Activated CD8-positive, alpha-beta T cell treated with anti-CD3 and anti-CD28 coated beads for 36 hours (primary cell): ENCODE measurements at regions not wholly inside any gene's neighbourhood (a gene's known extent, or its start where the extent isn't known, plus 50 kb on each side); places are given as distances from the start of the nearest gene placed in this dataset.
"Not testable (repeated sequence)": the region's sequence is repeated elsewhere in the genome, so short reads cannot be mapped to it uniquely, and the experiment has no call there.

ENCODE experiments used
- ATAC-seq: fragments of 200-7000 bp; cut with Tn5 transposase; one replicate; pipeline ENCODE4 v1.10.0; 2021; ENCODE audit warnings: mild to moderate bottlenecking, moderate library complexity
- CTCF ChIA-PET: fragments of 350-600 bp; sonication (Branson Sonifier 250); formaldehyde crosslinking; loops from one replicate; lab custom pipeline; 2021; ENCODE audit warnings: antibody characterized with exemption; lab: Charles Lee
- POLR2A ChIA-PET: fragments of 350-600 bp; sonication (Branson Sonifier 250); formaldehyde crosslinking; loops from one replicate; lab custom pipeline; 2021; ENCODE audit warnings: antibody characterized with exemption; lab: Charles Lee
- DNase-seq: peaks from one replicate; pipeline ENCODE4 v3.0.0-alpha.2; 2020
- H3K27ac Mint-ChIP-seq: one replicate; pipeline ENCODE4 v1.8.0; 2021; ENCODE audit warnings: mild to moderate bottlenecking, mixed read lengths
- H3K27me3 Mint-ChIP-seq: one replicate; pipeline ENCODE4 v1.8.0; 2021; ENCODE audit warnings: mixed read lengths
- H3K36me3 Mint-ChIP-seq: one replicate; pipeline ENCODE4 v1.8.0; 2021; ENCODE audit warnings: low read depth, mixed read lengths
- H3K4me1 Mint-ChIP-seq: one replicate; pipeline ENCODE4 v1.8.0; 2021; ENCODE audit warnings: low read depth, mixed read lengths
- H3K4me3 Mint-ChIP-seq: one replicate; pipeline ENCODE4 v1.8.0; 2021; ENCODE audit warnings: mild to moderate bottlenecking, moderate library complexity, mixed read lengths
- H3K9me3 Mint-ChIP-seq: one replicate; pipeline ENCODE4 v1.8.0; 2021; ENCODE audit warnings: mixed read lengths
- CTCF ChIP-seq: fragments of 200-600 bp; IDR thresholded peaks from one replicate; pipeline ENCODE4 v1.8.0; 2022; ENCODE audit warnings: antibody characterized with exemption, mild to moderate bottlenecking
- intact Hi-C: fragments of 100-400 bp; cut with micrococcal nuclease; formaldehyde crosslinking; loops from one replicate; pipeline ENCODE4 v1.10.0; 2022

DNA sequence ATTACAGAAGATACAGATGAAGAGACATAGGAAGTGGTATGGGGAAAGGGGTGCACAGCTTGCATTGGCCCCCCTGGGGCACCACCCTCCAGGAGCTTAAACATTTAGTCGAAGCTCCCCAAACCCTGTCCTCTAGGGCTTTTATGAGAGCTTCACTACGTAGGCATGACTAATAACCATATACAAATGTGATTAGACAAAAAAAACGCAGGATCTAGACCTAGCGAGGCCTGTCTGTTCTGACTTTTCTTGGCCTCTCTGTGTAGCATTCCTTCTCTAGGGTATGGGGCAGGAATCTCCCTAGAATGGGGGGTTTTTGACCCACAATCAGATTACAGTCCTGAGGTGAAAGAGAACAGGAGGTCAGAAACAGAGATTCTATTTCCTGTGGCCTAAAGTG, 293.7 kb upstream of the GALNTL6 start:
- Mint-ChIP-seq H3K9me3 (peaks cover 2% of the 10 kb centered on the region), H3K27ac (no peak overlapping the region), H3K4me1 (no peaks in the 10 kb centered on the region), H3K36me3 (no peaks in the 10 kb centered on the region), H3K27me3 (no peaks in the 10 kb centered on the region), H3K4me3 (no peak overlapping the region)
- ChIA-PET POLR2A (no interaction called here), CTCF (no interaction called here)
- no peak for TF ChIP-seq CTCF
- ATAC-seq (no peak), DNase-seq (no peak)
- intact Hi-C loops = no loop called here

- ChIA-PET CTCF (no interaction called here), POLR2A (no interaction called here)
- H3K27me3 Mint-ChIP-seq = no peaks in the 10 kb centered on the region
- TF ChIP-seq CTCF = no peak
- DNase-seq = no peak
- intact Hi-C loops = no loop called here
- H3K9me3 Mint-ChIP-seq = peaks cover 2% of the 10 kb centered on the region
- no peaks in the 10 kb centered on the region for H3K4me1 Mint-ChIP-seq
- no peak overlapping the region for H3K27ac Mint-ChIP-seq
- H3K36me3 Mint-ChIP-seq = no peaks in the 10 kb centered on the region
- ATAC-seq = no peak
- no peak overlapping the region for H3K4me3 Mint-ChIP-seq
Observed at GRCh38 chr4:171517883-171518282, 295.3 kb upstream of the GALNTL6 start.

DNA sequence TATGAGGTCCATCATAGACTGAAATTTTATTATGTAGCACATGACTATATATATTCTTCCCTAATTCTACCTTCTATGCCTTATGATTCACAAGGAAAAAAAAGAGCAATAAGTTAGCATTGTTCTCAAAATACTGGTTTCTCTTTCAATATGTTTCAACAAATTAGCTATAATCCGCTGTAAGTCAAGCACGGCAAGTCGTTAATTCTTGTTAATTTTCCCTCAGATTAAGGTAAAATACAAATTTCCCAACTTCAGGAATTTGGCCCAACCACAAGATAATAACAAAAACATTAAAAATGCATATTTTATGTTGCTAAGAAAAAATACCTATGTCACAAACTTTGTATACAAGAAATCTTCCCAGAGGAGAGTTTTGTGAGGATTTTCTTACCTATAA, 296.5 kb upstream of the GALNTL6 start:
- ChIA-PET POLR2A (no interaction called here), CTCF (no interaction called here)
- no peaks in the 10 kb centered on the region for H3K27me3 Mint-ChIP-seq
- H3K27ac Mint-ChIP-seq = no peak overlapping the region
- intact Hi-C loops = no loop called here
- no peak for TF ChIP-seq CTCF
- no peak overlapping the region for H3K4me3 Mint-ChIP-seq
- peaks cover 8% of the 10 kb centered on the region for H3K9me3 Mint-ChIP-seq
- no peaks in the 10 kb centered on the region for H3K36me3 Mint-ChIP-seq
- ATAC-seq (no peak), DNase-seq (no peak)
- H3K4me1 Mint-ChIP-seq = no peaks in the 10 kb centered on the region

DNA sequence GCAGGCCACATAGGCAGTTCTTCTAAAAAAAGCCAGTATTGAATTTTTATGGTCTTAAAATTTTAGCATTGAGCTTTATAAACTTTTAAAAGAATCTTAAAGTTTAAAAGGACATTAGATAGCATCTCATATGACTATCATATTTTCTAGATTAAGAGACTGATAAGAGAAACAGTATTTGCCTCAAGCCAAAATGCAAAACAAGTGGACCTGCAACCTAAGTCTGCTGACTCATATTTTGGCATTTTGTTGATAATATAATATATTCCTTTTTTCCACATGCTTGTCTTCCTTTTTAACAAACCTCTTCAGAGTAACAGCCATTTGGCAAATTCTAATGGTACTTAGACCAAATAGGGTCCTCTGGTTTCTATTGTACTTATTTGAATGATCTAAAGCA, 328.5 kb upstream of the GALNTL6 start:
- no peak for DNase-seq
- Mint-ChIP-seq H3K4me1 (no peaks in the 10 kb centered on the region), H3K4me3 (no peak overlapping the region), H3K27ac (no peak overlapping the region), H3K27me3 (no peaks in the 10 kb centered on the region), H3K36me3 (no peaks in the 10 kb centered on the region), H3K9me3 (peaks cover 4% of the 10 kb centered on the region)
- no peak for ATAC-seq
- POLR2A ChIA-PET = no interaction called here
- CTCF ChIA-PET = no interaction called here
- TF ChIP-seq CTCF = no peak
- intact Hi-C loops = no loop called here

- TF ChIP-seq CTCF = no peak
- no peak overlapping the region for H3K27ac Mint-ChIP-seq
- ATAC-seq (no peak), DNase-seq (no peak)
- H3K4me1 Mint-ChIP-seq = no peaks in the 10 kb centered on the region
- no peaks in the 10 kb centered on the region for H3K27me3 Mint-ChIP-seq
- intact Hi-C loops = no loop called here
- no peaks in the 10 kb centered on the region for H3K36me3 Mint-ChIP-seq
- H3K9me3 Mint-ChIP-seq = peaks cover 6% of the 10 kb centered on the region
- POLR2A ChIA-PET = no interaction called here
- no peak overlapping the region for H3K4me3 Mint-ChIP-seq
- CTCF ChIA-PET = no interaction called here
Observed at GRCh38 chr4:171478181-171478580, 335.0 kb upstream of the GALNTL6 start.

- POLR2A ChIA-PET = not testable (repeated sequence)
Observed at GRCh38 chr4:171475111-171475510, 338.1 kb upstream of the GALNTL6 start.

More at GRCh38 chr4:171475111-171475510, 338.1 kb upstream of the GALNTL6 start:
- DNase-seq, CTCF ChIA-PET, H3K36me3 Mint-ChIP-seq, H3K4me1 Mint-ChIP-seq, H3K9me3 Mint-ChIP-seq, H3K27ac Mint-ChIP-seq, ATAC-seq, intact Hi-C loops, H3K27me3 Mint-ChIP-seq, H3K4me3 Mint-ChIP-seq: not testable (repeated sequence)
